PC-9 (cell line): ENCODE measurements at regions not wholly inside any gene's neighbourhood (a gene's known extent, or its start where the extent isn't known, plus 50 kb on each side); places are given as distances from the start of the nearest gene placed in this dataset.

Experiments
- BruUV-seq: library from RNA; stranded (reverse); fragments of 400-500 nt; replicated peaks from 2 replicates; lab custom pipeline; 2021; lab: Mats Ljungman, UMichigan
- CTCF ChIA-PET: fragments of 300-600 bp; sonication (Branson Sonifier 250); formaldehyde crosslinking; loops from one replicate; lab custom pipeline; 2022; ENCODE audit warnings: antibody characterized with exemption; lab: Charles Lee
- POLR2A ChIA-PET: fragments of 300-600 bp; sonication (Branson Sonifier 250); formaldehyde crosslinking; loops from one replicate; lab custom pipeline; 2022; ENCODE audit warnings: antibody characterized with exemption; ENCODE audit not compliant: unreplicated experiment; lab: Charles Lee
- DNase-seq, 2 experiments: peaks; one replicate each; pipeline versions ENCODE4 v3.0.0 to v3.0.0-alpha.2; 2015 to 2022; ENCODE audit warnings: mixed read lengths in 1 of 2
- H2AFZ ChIP-seq: fragments of 200-600 bp; sonication (generic); 2 replicates; pipeline ENCODE4 v1.8.1; 2017; ENCODE audit warnings: antibody characterized with exemption
- H3F3A ChIP-seq: fragments of 200-600 bp; sonication (generic); 2 replicates; pipeline ENCODE4 v1.8.1; 2017; ENCODE audit warnings: antibody characterized with exemption, mild to moderate bottlenecking, low read depth; ENCODE audit not compliant: insufficient read depth
- H3K27ac ChIP-seq: fragments of 200-600 bp; sonication (generic); 2 replicates; pipeline ENCODE4 v1.6.1; 2016; ENCODE audit warnings: mixed run types
- H3K27me3 ChIP-seq: fragments of 200-600 bp; sonication (generic); 2 replicates; pipeline ENCODE4 v1.6.1; 2016; ENCODE audit warnings: low read depth, mixed run types; ENCODE audit not compliant: insufficient read depth
- H3K36me3 ChIP-seq: fragments of 200-600 bp; sonication (generic); 2 replicates; pipeline ENCODE4 v1.6.1; 2016; ENCODE audit warnings: low read depth, mixed run types
- H3K4me1 ChIP-seq: fragments of 200-600 bp; sonication (generic); replicated peaks from 2 replicates; pipeline ENCODE4 v1.6.1; 2016; ENCODE audit warnings: mixed run types; ENCODE audit not compliant: insufficient read depth
- H3K4me2 ChIP-seq: fragments of 200-600 bp; sonication (generic); 2 replicates; pipeline ENCODE4 v1.6.1; 2017; ENCODE audit warnings: mixed run types
- H3K4me3 ChIP-seq: fragments of 200-600 bp; sonication (generic); 2 replicates; pipeline ENCODE4 v1.6.1; 2016; ENCODE audit warnings: mixed run types
- H3K79me2 ChIP-seq: fragments of 200-600 bp; sonication (generic); 2 replicates; pipeline ENCODE4 v1.6.1; 2017; ENCODE audit warnings: low read depth, mixed run types
- H3K9me2 ChIP-seq: fragments of 200-600 bp; sonication (generic); 2 replicates; pipeline ENCODE4 v1.8.1; 2017; ENCODE audit warnings: mild to moderate bottlenecking; ENCODE audit not compliant: insufficient read depth
- H3K9me3 ChIP-seq: fragments of 200-600 bp; sonication (generic); 2 replicates; pipeline ENCODE4 v1.8.1; 2016; ENCODE audit warnings: low read depth; ENCODE audit not compliant: insufficient read depth
- H4K20me1 ChIP-seq: fragments of 200-600 bp; sonication (generic); 2 replicates; pipeline ENCODE4 v1.8.1; 2017; ENCODE audit not compliant: insufficient read depth
- EZH2 ChIP-seq: fragments of 200-600 bp; sonication (generic); IDR thresholded peaks from 2 replicates; pipeline ENCODE4 v1.8.0; 2017; ENCODE audit warnings: antibody characterized with exemption, low read depth
- intact Hi-C: fragments of 100-400 bp; cut with micrococcal nuclease; formaldehyde crosslinking; loops from one replicate; pipeline ENCODE4 v1.10.0; 2022; ENCODE audit not compliant: unreplicated experiment
- TF ChIP-seq, protein P1 (sequence below): fragments of 200-600 bp; sonication (generic); conservative IDR thresholded peaks from 2 replicates; pipeline ENCODE4 v1.6.1; 2017; ENCODE audit warnings: mixed run types, antibody characterized with exemption, mild to moderate bottlenecking, moderate library complexity

GRCh38 chr10:89900554-89900953 lies 199.2 kb downstream of the KIF20B start:
- no peaks in the 10 kb centered on the region for H3K4me1 ChIP-seq
- H3K27ac ChIP-seq = no peak overlapping the region
- TF ChIP-seq, protein P1, sequence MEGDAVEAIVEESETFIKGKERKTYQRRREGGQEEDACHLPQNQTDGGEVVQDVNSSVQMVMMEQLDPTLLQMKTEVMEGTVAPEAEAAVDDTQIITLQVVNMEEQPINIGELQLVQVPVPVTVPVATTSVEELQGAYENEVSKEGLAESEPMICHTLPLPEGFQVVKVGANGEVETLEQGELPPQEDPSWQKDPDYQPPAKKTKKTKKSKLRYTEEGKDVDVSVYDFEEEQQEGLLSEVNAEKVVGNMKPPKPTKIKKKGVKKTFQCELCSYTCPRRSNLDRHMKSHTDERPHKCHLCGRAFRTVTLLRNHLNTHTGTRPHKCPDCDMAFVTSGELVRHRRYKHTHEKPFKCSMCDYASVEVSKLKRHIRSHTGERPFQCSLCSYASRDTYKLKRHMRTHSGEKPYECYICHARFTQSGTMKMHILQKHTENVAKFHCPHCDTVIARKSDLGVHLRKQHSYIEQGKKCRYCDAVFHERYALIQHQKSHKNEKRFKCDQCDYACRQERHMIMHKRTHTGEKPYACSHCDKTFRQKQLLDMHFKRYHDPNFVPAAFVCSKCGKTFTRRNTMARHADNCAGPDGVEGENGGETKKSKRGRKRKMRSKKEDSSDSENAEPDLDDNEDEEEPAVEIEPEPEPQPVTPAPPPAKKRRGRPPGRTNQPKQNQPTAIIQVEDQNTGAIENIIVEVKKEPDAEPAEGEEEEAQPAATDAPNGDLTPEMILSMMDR = no peak
- no peak for TF ChIP-seq EZH2
- no peaks in the 10 kb centered on the region for H4K20me1 ChIP-seq
- H3K9me3 ChIP-seq = no peaks in the 10 kb centered on the region
- intact Hi-C loops = no loop called here
- H2AFZ ChIP-seq = no peak overlapping the region
- no peaks in the 10 kb centered on the region for H3F3A ChIP-seq
- H3K4me2 ChIP-seq = no peak overlapping the region
- no peaks in the 10 kb centered on the region for H3K36me3 ChIP-seq
- CTCF ChIA-PET = no interaction called here
- no peaks in the 10 kb centered on the region for H3K9me2 ChIP-seq
- DNase-seq = no peak
- POLR2A ChIA-PET = no interaction called here
- BruUV-seq = no TSS peak
- H3K79me2 ChIP-seq = no peaks in the 10 kb centered on the region
- H3K27me3 ChIP-seq = no peaks in the 10 kb centered on the region
- no peak overlapping the region for H3K4me3 ChIP-seq

GRCh38 chr10:89901895-89902294 lies 200.5 kb downstream of the KIF20B start:
- intact Hi-C loops = no loop called here
- H3K4me2 ChIP-seq = no peak overlapping the region
- H3K27ac ChIP-seq = no peak overlapping the region
- no peak overlapping the region for H3K4me3 ChIP-seq
- no peaks in the 10 kb centered on the region for H4K20me1 ChIP-seq
- no peaks in the 10 kb centered on the region for H3F3A ChIP-seq
- no peaks in the 10 kb centered on the region for H3K79me2 ChIP-seq
- H3K9me2 ChIP-seq = no peaks in the 10 kb centered on the region
- H3K27me3 ChIP-seq = no peaks in the 10 kb centered on the region
- H3K4me1 ChIP-seq = no peaks in the 10 kb centered on the region
- ChIA-PET POLR2A (no interaction called here), CTCF (no interaction called here)
- DNase-seq = no peak
- H3K9me3 ChIP-seq = no peaks in the 10 kb centered on the region
- no peak overlapping the region for H2AFZ ChIP-seq
- no peaks in the 10 kb centered on the region for H3K36me3 ChIP-seq
- no peak for TF ChIP-seq EZH2
- TF ChIP-seq, protein P1 = no peak
- BruUV-seq = no TSS peak

DNA sequence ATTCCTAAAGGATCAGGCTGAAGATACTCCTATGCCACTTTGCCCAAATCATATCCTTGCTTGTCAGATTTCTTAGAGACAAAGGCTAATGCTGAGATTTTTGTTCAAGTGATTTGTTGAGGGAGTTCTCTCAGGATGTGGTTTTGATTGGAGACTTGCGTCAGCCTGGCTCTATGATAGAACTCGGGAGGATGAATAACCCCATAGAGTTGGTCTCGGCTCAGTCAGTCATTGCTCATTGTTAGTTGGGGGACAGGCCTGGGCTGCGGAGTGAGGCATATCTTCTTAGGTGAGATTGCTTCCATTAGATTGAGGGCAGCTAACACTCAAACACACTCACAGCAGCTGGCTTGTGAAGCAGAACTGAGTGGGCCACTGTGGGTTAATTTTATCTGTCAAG lies 203.4 kb downstream of the KIF20B start:
- Histone ChIP-seq H3K79me2 (no peaks in the 10 kb centered on the region), H3K4me3 (no peak overlapping the region), H3K27ac (no peak overlapping the region), H3K9me2 (no peaks in the 10 kb centered on the region), H3K9me3 (no peaks in the 10 kb centered on the region), H3K27me3 (no peaks in the 10 kb centered on the region), H3K36me3 (no peaks in the 10 kb centered on the region), H4K20me1 (no peaks in the 10 kb centered on the region), H3K4me2 (no peak overlapping the region), H3F3A (no peaks in the 10 kb centered on the region), H2AFZ (no peak overlapping the region), H3K4me1 (no peaks in the 10 kb centered on the region)
- intact Hi-C loops = no loop called here
- CTCF ChIA-PET = no interaction called here
- DNase-seq = no peak
- no peak for TF ChIP-seq EZH2
- TF ChIP-seq, protein P1 = no peak
- POLR2A ChIA-PET = no interaction called here
- no TSS peak for BruUV-seq
